GM12891 (cell line): ENCODE measurements at regions not wholly inside any gene's neighbourhood (a gene's known extent, or its start where the extent isn't known, plus 50 kb on each side); places are given as distances from the start of the nearest gene placed in this dataset.

Experiments used
- DNase-seq: peaks from one replicate; pipeline ENCODE4 v3.0.0; 2011; ENCODE audit warnings: low spot score; ENCODE audit not compliant: insufficient read length
- FAIRE-seq: peaks from 2 replicates; lab custom pipeline; 2011; peaks lifted over from hg19 to GRCh38; lab: Jason Lieb, UNC
- PAX5 ChIP-seq: IDR thresholded peaks from 2 replicates; pipeline ENCODE4 v1.6.1; 2011; ENCODE audit warnings: low read length, moderate library complexity, mild to moderate bottlenecking; ENCODE audit not compliant: insufficient read depth, severe bottlenecking
- POLR2A ChIP-seq: IDR thresholded peaks from 2 replicates; pipeline ENCODE4 v1.6.1; 2011; ENCODE audit warnings: low read depth, low read length, control low read depth
- POLR2AphosphoS5 ChIP-seq: IDR thresholded peaks from 2 replicates; pipeline ENCODE4 v1.6.1; 2011; ENCODE audit warnings: low read depth, low read length, control low read depth
- POU2F2 ChIP-seq: IDR thresholded peaks from 2 replicates; pipeline ENCODE4 v1.6.1; 2011; ENCODE audit warnings: low read depth, mild to moderate bottlenecking, control low read depth, low read length, moderate library complexity
- SPI1 ChIP-seq: IDR thresholded peaks from 2 replicates; pipeline ENCODE4 v1.6.1; 2011; ENCODE audit warnings: low read depth, low read length, control low read depth
- TAF1 ChIP-seq: IDR thresholded peaks from 2 replicates; pipeline ENCODE4 v1.6.1; 2011; ENCODE audit warnings: low read depth, low read length, control low read depth

GRCh38 chr12:29086325-29087271 lies 62.5 kb upstream of the FAR2 start:
- FAIRE-seq: no peak
- no peak for TF ChIP-seq POLR2AphosphoS5
- TF ChIP-seq POLR2A: no peak
- TF ChIP-seq POU2F2: no peak
- TF ChIP-seq PAX5: no peak
- TF ChIP-seq TAF1: no peak
- TF ChIP-seq SPI1: no peak

GRCh38 chr12:29088611-29089219 lies 60.4 kb upstream of the FAR2 start:
- no peak for DNase-seq
- FAIRE-seq: no peak
- TF ChIP-seq POLR2AphosphoS5: no peak
- TF ChIP-seq POLR2A: no peak
- no peak for TF ChIP-seq SPI1
- no peak for TF ChIP-seq POU2F2
- TF ChIP-seq PAX5: no peak
- no peak for TF ChIP-seq TAF1

More at GRCh38 chr12:29086325-29087271, 62.5 kb upstream of the FAR2 start:
- DNase-seq: no peak
